GM12865 (cell line): ENCODE measurements at regions not wholly inside any gene's neighbourhood (a gene's known extent, or its start where the extent isn't known, plus 50 kb on each side); places are given as distances from the start of the nearest gene placed in this dataset.
A peak's percentile ranks its signal among the peaks of the same experiment; 100 is the strongest.
"Not testable (repeated sequence)": the region's sequence is repeated elsewhere in the genome, so short reads cannot be mapped to it uniquely, and the experiment has no call there.

ENCODE experiments used
- DNase-seq: peaks from one replicate; pipeline ENCODE4 v3.0.0; 2010; ENCODE audit warnings: low read depth
- H3K4me3 ChIP-seq: 2 replicates; pipeline ENCODE4 v1.5.1; 2011; ENCODE audit warnings: mild to moderate bottlenecking, low read depth, low read length, control low read depth
- TF ChIP-seq, protein P1 (sequence below): IDR thresholded peaks from 2 replicates; pipeline ENCODE4 v1.5.1; 2011; ENCODE audit warnings: low read length, control low read depth, low read depth, inconsistent platforms; ENCODE audit not compliant: insufficient read depth; ENCODE audit errors: missing control alignments

DNA sequence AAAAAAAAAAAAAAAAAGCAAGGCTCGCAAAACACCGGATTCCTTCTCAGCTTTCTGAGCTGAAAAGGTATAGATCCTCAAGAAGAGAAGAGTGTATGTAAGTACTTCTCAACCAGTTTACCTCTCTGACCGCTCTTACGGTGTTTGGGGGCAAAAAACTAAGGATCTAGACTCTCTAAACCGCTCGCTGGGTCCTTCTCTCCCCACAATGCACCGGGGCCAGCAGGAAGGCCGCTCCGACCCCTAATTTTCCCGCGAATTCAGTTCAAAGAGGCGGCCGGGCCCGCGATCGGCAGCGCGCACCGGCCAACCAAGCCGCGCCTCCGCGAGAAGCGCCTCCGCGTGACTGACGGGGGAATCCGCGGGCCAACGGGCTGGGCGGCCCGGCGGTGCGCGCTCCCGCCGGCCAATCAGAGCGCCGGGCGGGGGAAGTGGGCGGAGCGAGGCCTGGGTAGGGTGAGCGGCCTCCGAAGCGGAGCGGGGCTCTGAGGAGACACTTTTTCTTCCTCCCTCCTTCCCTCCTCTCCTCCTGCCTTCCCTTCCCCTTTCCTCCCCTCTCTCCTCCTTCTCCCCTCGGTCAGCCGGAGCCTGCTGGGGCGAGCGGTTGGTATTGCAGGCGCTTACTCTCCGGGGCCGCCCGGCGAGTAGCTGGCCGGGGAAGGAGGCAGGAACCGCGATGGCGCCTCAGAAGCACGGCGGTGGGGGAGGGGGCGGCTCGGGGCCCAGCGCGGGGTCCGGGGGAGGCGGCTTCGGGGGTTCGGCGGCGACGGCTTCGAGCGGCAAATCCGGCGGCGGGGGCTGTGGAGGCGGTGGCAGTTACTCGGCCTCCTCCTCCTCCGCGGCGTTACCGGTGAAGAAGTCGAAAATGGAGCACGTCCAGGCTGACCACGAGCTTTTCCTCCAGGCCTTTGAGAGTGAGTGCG is 93.0 kb downstream of the CRLF3 start:
- peak overlapping the region; percentile 60 for H3K4me3 ChIP-seq
- peak; percentile 88 for DNase-seq

DNA sequence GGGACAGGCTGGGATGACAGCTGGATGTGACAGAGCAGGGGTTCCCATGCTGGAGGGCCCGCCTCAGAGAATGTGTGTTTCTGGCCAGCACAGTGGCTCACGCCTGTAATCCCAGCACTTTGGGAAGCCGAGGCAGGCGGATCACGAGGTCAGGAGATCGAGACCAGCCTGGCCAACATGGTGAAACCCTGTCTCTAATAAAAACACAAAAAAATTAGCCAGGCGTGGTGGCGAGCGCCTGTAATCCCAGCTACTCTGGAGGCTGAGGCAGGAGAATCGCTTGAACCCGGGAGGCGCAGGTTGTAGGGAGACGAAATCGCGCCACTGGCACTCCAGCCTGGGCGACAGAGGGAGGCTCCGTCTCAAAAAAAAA is 93.7 kb downstream of the CRLF3 start:
- peak overlapping the region; percentile 52 for H3K4me3 ChIP-seq
- not testable (repeated sequence) for DNase-seq

DNA sequence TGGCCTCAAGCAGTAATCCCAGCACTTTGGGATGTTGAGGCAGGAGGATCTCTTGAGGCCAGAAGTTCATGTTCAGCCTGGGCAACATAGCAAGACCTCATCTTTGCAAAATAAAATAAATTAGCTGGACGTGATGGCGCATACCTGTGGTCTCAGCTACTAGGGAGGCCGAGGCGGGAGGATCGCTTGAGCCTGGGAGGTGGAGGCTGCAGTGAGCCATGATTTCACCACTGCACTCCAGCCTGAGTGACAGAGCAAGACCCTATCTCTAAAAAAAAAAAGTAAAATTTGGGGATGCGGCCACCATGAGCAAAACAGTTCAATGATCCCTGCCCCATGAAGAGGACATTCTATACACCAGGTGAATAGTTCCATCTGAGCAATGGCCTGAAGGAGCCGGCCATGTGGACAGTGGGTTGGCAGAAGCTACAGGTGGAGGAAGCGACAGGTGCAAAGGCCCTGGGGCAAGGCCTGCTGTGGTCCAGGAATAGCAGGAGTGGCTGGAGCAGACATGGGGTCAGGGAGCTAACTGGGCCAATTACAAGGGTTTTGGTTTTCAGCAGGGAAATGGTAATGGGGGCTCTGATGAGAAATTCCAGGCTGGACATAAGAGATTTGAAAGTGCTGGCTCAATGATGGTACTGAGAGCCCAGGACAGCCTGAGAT is 94.2 kb downstream of the CRLF3 start:
- not testable (repeated sequence) for H3K4me3 ChIP-seq, DNase-seq

DNA sequence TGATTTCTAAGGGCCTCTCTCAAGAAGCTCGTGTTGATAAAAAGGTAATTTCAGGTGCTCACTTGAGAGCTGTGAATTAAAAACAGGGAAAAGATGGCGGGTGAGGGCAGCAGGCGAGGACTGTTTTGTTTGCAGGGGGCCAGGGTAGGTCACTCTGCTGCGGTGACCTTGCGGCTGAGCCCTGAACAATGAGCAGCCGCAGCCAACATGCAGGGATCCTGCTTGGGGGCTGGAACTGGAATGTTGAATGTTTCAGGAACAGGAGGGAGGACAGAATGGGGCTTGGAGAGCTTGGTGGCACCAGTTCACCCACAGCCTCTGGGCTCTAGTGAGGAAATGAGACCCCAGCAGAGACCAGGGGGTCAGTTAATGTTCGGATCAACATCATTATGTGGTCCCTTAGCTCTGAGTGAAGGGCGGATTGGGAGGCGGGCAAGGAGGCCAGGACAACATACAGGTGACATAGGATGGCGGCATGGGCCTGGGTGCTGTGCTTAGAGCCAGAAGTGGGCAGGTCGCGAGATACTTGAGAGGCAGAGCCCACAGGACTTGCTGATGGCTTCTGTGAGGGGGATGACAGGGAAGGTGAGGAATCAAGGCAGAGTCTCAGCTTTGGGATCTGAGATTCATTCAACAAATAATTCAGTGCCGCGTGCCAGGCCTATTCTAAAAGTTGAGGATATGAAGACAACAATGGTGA is 94.9 kb downstream of the CRLF3 start:
- DNase-seq, H3K4me3 ChIP-seq: not testable (repeated sequence)

DNA sequence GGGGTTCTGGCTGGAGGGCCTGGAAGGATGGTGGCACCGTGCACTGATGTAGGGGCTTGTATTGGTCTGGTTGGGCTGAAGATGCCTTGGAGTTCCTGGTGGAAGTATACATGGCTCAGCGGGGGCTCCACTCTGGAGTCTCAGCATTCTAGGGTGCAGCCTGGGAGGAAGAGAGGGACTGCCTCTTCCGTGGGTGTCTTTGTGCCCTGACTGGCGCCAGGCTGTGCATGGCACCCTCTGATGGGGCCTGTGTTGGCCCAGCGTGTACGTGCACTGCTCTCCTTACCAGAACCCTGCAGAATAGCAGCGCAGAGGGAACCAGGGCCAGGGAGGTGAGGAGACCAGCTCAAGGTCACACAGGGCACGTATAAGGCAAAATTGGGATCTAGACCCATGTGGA is 97.0 kb downstream of the CRLF3 start:
- not testable (repeated sequence) for DNase-seq, H3K4me3 ChIP-seq

DNA sequence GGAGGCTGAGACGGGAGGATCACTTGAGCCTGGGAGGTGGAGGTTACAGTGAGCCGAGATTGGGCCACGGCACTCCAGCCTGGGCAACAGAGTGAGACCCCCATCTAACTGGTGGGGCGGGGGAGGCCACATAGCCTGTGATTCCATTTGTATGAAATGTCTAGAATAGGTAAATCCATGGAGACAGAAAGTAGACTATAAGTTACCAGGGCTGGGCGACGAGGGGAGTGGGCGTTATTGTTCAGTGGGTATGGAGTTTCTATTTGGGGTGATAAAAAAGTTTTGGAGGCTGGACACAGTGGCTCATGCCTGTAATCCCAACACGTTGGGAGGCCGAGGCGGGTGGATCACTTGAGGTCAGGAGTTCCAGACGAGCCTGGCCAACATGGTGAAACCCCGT is 97.8 kb downstream of the CRLF3 start:
- not testable (repeated sequence) for H3K4me3 ChIP-seq, DNase-seq

DNA sequence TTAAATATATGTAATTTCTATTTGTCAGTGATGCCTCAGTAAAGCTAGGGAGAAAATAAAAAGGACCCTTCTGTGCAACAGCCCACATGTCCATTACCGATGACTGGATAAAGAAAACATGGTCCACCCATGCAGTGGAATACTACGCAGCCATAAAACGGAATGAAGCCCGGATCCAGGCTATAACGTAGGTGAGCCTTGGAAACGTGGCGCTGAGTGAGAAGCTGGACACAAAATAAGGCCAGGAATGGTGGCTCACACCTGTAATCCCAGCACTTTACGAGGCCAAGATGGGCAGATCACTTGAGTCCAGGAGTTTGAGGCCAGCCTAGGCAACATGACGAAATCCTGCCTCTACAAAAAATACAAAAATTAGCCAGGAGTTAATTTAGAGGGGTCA is 98.2 kb downstream of the CRLF3 start:
- not testable (repeated sequence) for DNase-seq, H3K4me3 ChIP-seq

DNA sequence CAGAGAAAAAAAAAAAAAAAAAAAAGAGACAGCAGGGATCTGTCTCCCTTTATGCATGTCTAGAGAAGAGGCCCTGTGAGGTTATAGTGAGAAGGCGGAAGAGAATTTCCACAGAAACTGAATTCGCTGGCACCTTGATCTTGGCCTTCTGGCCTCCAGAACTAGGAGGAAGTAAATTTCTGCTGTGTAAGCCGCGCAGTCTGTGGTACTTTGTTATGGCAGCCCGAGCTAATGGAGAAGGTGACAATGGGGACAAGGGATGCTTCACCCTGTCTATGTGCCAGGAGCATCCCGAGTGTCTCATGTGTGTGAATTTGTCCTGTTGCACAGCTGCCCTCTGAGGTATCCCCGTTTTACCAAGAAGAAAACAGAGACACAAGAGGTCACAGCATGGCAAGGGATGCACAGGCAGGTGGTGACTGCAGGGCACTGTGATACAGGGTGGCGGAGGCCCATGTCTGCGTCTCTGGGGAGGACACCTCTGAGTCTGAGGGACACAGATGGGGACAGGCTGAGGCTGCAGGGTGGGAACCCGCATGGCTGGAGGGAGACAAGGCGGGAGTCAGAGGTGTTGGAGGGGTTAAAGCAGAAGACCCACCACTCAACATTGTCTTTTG is 100.3 kb downstream of the CRLF3 start:
- not testable (repeated sequence) for DNase-seq

DNA sequence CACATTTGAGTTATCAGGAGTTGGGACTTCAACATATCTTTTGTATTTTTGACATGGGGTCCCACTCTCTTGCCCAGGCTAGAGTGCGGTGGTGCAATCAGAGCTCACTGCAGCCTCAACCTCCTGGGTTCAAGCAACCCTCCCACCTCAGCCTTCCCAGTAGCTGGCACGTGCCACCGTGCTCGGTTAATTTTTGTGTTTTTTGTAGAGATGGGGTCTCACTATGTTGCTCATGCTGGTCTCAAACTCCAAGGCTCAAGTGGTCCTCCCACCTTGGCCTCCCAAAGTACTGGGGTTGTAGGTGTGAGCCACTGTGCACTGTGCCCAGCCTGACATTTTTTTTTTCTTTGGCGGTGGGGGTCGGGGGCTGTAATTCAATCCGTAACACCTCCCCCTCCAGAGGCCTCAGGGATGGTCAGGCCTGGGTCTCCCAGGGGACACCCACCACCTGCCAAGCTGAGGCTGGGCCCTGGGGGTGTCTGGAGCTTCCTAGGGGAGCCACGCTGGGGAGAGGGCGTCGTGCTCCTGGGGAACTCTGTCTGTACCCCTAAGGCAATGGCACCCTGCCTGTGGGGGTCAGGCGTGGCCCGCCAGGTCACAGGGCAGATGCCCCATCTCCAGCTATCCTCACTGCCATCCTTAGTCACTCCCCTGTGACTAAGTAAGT is 102.2 kb downstream of the CRLF3 start:
- DNase-seq, H3K4me3 ChIP-seq: not testable (repeated sequence)

More for the DNA sequence above, 100.3 kb downstream of the CRLF3 start:
- not testable (repeated sequence) for H3K4me3 ChIP-seq

DNA sequence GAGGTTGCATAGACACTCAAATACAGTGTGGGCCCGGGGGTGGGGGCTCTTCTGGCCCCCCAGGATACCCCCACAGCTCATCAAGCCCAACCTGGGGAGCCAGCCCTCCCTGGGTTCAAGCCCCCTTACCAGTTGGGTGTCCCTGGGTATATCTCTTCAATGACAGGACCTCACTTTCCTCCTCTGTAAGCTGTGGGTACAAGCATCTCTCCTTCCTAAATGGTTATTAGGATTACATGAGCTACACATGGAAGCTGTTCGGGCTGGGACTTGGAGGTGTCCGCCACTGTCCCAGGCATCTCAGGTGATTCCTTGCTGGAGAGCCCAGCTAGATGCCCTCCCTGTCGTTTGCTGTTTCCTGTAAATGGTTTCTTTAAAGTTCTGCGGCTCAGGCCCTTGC is 103.5 kb downstream of the CRLF3 start:
- not testable (repeated sequence) for DNase-seq, H3K4me3 ChIP-seq

DNA sequence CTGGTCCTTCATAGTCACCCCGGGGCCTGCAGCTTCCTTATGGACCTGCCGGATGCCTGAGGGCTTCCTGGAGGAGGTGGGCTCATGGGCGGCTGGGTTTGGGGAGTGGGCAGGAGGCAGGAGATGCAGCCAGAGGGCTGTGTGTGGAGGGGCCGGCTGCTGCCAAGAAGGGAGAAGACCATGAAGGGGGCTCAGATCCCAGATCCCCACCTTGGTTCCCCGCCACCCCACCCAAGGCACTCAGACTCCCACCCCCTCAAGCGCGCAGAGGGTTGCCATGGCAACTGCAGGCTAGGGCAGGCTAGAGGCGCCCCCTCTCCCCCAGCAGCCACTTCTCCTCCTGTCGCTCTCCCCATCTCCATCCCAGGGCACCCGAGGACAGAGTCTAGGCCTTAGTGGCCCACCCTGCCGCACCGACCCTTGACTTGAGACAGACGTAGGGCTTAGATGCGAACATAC is 104.5 kb downstream of the CRLF3 start:
- H3K4me3 ChIP-seq: no peak overlapping the region
- TF ChIP-seq, protein P1, sequence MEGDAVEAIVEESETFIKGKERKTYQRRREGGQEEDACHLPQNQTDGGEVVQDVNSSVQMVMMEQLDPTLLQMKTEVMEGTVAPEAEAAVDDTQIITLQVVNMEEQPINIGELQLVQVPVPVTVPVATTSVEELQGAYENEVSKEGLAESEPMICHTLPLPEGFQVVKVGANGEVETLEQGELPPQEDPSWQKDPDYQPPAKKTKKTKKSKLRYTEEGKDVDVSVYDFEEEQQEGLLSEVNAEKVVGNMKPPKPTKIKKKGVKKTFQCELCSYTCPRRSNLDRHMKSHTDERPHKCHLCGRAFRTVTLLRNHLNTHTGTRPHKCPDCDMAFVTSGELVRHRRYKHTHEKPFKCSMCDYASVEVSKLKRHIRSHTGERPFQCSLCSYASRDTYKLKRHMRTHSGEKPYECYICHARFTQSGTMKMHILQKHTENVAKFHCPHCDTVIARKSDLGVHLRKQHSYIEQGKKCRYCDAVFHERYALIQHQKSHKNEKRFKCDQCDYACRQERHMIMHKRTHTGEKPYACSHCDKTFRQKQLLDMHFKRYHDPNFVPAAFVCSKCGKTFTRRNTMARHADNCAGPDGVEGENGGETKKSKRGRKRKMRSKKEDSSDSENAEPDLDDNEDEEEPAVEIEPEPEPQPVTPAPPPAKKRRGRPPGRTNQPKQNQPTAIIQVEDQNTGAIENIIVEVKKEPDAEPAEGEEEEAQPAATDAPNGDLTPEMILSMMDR: no peak
- no peak for DNase-seq
